Inflammatory macrophage treated with lipopolysaccharide for 4 hours (primary cell): ENCODE measurements at regions not wholly inside any gene's neighbourhood (a gene's known extent, or its start where the extent isn't known, plus 50 kb on each side); places are given as distances from the start of the nearest gene placed in this dataset.
"Not testable (repeated sequence)": the region's sequence is repeated elsewhere in the genome, so short reads cannot be mapped to it uniquely, and the experiment has no call there.

Experiments
- DNase-seq: peaks from one replicate; pipeline ENCODE4 v3.0.0-alpha.2; 2020

- not testable (repeated sequence) for DNase-seq
Measured at GRCh38 chr2:129570812-129571211, 408.7 kb upstream of the RAB6C start.

- no peak for DNase-seq
Measured at GRCh38 chr2:129575431-129575830, 404.0 kb upstream of the RAB6C start.

GRCh38 chr2:129575880-129576279, 403.6 kb upstream of the RAB6C start:
- DNase-seq: no peak

DNA sequence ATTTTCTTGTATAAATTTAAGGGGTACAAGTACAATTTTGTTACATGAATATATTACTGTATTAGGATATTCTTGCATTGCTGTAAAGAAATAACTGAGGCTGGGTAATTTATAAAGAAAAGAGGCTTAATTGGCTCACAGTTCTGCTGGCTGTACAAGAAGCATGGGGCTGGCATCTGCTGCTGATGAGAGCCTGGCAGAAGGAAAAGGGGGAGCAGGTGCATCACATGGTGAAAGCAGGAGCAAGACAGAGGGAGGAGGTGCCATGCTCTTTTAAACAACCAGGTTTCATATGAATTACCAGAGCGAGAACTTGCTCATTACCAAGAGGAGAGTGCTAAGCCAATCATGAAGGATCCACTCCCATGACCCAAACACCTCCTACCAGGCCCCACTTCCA, 399.5 kb upstream of the RAB6C start:
- no peak for DNase-seq

GRCh38 chr2:129585760-129586159, 393.7 kb upstream of the RAB6C start:
- no peak for DNase-seq

- no peak for DNase-seq
Measured at GRCh38 chr2:129587426-129588064, 391.9 kb upstream of the RAB6C start.

DNA sequence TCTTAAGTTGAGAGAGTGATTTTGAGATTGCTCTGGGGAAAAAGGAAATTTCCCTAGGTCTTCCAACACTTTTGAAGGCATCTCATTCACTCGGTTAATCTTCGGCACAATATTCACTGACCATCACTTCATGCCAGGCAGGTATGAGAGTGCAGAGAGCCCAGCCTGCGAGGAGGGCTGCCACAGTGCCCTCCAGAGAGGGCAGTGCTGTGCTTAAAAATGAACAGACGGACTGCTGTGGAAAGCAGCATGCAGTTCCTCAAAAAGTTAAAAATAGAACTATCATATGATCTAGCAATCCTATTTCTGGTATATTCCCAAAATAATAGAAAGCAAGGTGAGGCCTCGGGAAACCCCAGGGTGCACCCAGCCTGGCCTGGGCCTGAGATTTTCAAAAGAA, 374.9 kb upstream of the RAB6C start:
- DNase-seq: no peak

- no peak for DNase-seq
Measured at GRCh38 chr2:129605646-129606045, 373.8 kb upstream of the RAB6C start.

DNA sequence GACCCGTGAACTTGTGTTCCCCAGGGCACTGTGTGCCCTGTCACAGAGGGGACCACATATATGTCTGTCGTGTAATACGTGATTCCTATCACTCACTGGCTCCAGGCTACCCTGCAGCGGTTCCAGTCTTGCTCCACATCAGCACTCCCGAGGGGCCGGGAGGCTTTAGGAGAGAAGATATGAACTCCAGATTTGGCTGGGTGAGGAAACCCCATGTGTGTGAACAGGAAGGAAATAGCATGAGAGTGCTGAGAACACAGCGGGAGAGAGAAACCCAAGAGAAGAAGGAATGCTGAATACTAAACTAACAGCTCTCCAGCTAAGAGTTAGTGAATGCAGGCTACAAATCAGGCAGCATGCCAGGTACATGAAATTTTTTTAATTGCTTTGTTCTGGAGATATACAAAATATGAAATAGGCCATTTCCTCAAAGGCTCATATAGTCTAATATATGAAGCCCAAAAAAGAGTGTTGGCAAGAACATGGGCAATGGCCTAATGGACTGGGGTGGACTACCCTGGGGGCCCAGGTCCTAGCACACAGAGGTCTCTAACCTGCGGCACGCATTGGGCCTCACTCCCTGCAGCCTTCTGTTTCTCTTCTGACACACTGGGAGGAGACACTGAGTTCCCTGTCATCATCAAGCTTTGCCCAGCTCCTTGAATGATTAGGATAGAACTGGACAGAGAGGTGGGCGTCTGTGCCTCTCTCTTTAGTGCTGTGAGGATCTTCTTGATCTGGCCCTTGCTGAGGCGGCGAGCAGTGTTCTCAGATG, 372.8 kb upstream of the RAB6C start:
- no peak for DNase-seq

- DNase-seq: no peak
Measured at GRCh38 chr2:129609224-129609623, 370.2 kb upstream of the RAB6C start.

DNA sequence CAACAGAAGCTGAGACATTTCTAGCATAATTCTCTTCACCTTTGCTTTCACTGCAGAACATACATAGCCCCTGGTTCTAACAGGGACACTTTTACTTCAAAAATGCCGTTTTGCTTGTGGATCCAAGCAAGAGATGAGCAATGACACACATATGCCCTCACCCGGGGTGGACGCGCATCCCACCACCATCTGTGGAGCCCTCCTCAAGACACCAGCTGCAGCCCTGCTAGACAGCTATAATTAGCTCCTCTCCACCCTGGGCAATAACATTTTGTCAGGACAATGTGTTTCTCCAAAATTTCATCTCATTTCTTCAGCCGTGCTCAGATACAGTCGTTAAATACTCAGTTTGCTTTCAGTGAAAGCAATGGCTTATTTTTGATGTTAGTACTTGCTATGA, 368.7 kb upstream of the RAB6C start:
- no peak for DNase-seq

DNA sequence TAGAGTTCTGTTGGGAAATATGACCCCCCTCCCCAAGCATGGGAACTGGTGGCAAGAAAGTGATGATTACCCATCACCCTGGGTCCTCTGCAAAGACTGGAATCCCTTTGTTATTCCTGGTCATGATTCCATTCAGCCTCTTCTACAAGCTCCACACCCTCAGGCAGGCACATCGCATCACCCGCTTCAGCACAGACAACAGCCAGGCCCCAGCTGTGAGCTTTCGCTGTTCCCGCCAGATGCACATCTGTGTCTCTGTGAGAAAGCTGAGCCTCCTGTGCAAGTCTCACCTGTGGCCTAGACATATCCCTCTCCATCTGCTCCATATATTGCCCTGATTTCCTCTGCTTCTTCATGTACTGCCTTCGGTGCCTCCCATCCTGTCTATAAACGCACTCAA, 368.0 kb upstream of the RAB6C start:
- no peak for DNase-seq

DNA sequence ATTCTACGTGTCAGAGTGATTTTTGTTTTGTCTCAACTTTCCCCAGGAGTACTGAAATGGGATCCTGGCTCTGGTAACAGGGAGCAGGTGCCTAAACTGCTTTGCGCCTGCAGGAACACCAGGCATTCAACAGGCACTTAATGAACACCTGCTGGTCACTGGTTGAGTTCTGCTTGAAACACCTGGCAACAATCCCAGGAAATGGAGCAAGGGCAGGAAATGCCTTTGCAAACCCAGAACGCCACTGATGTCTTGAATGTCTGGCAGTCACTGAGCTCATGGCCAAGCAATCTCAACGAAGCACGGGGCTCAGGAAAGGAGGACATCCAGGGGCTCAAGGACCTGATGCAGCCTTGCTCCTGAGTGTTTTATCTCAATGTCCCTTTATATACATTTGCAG, 360.0 kb upstream of the RAB6C start:
- DNase-seq: no peak

DNA sequence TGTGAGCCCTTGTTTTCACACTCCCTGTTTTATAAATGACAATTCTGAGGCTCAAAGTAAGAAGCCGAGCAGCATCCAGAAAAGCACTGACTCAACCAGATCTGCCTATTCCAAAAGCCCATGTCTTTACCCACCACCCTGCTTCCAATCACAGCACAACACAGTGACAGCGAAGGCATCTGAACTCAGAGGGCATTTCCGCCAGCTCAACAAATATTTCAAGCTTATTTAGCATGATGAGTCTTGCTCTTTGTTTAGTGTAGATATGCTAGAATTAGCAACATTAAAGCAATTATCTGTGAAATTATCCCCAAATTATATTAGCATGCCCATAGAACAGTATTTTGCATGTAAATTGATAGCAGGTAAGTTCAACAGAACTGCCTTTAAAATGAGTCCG, 359.1 kb upstream of the RAB6C start:
- DNase-seq: no peak

GRCh38 chr2:129623783-129624182, 355.7 kb upstream of the RAB6C start:
- DNase-seq: no peak

DNA sequence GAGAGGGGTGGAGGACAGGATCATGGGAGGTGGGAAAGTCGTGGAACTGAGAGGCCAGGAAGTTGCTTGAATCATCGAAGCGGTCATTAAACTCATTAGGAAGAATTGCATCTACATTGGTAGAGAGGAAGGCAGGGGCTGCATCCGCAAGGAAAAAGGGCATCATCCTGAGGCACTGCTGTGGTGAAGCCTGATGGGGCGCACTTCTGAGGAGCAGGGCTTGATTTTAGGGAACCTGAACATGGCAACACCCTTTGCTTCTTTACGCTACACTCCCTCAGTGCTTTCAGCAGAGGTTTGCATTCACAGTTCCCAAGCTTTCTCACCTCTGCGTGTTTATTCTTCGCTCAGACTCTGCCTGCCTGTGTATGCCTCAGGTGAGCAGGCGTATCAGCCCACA, 352.0 kb upstream of the RAB6C start:
- DNase-seq: no peak

DNA sequence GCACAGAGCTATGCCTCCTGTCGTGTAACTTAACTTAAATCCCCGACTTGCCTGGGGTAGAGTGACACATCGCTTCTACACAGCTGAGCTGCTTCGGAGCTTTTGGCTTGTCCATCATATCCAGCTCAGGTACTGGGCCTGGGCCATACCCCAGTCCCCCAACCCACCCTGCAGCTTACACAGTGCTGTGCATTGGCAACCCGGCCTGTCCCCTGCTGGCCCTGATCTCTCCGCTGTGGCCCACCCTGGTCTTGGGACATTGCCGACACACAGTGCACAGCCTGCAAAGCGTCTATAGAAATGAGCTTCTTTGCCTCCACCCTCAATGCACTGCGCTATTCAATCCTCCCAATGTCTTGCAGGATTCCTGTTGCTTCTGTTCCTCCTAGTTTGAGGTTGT, 342.8 kb upstream of the RAB6C start:
- no peak for DNase-seq

GRCh38 chr2:129641371-129641770, 338.1 kb upstream of the RAB6C start:
- no peak for DNase-seq

DNA sequence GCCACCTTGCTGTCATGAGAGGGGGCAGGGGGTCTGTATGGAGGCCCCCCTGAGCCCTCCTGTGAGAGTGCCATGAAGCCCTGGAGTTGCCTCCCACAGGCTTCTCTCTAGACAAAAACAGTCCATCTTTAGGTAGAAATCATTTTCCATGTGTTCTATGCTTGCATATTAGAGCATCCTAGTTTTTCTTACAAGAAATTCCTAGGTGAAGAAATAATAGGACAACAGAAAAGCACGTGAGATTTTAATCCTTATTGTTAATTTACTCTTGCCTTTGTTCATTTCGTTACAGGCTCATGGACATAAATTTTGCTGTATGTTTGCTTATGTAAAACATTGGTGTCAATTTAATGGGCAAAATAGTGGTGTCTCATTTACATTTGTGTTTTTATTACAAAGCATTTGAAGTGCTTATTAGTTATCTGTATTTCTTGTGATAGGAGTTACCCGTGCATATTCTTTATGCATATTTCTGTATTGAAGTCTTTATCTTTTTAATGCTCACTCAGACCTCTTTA, 336.9 kb upstream of the RAB6C start:
- no peak for DNase-seq

DNA sequence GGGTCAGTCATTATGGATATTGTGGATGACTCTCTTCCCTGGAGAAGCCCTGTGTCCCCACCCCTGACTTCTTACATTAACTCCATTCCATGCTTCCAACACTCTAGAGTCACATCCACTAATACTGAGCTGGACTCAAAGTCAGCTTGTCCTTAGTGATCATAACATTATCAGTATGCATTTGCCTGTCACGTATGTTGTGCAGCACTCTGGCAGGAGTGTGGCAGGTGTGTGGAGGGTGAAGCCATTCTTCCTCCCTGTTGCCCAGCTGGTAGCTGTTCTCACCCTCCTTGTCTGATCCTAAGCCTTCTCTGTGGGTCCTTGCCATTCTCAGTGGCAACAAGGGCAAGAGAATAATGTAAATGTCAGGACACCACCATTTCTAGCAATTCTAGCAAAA, 334.1 kb upstream of the RAB6C start:
- DNase-seq: no peak

GRCh38 chr2:129646107-129646506, 333.4 kb upstream of the RAB6C start:
- no peak for DNase-seq

- no peak for DNase-seq
Measured at GRCh38 chr2:129653246-129653645, 326.2 kb upstream of the RAB6C start.

DNA sequence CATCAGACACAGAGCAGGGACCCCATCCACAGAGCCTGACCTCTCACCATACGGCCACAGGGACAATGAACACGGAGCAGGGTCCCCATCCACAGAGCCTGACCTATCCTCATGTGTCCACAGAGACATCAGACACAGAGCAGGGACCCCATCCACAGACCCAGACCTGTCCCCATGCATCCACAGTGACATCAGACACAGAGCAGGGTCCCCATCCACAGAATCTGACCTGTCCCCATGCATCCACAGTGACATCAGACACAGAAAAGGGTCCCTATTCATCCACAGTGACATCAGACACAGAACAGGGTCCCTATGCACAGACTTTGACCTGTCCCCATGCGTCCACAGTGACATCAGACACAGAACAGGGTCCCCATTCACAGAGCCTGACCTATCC, 325.1 kb upstream of the RAB6C start:
- no peak for DNase-seq

GRCh38 chr2:129656081-129656598, 323.3 kb upstream of the RAB6C start:
- DNase-seq: no peak
